GM19324 (cell line): ENCODE measurements at regions not wholly inside any gene's neighbourhood (a gene's known extent, or its start where the extent isn't known, plus 50 kb on each side); places are given as distances from the start of the nearest gene placed in this dataset.
"Not testable (repeated sequence)": the region's sequence is repeated elsewhere in the genome, so short reads cannot be mapped to it uniquely, and the experiment has no call there.

Experiments
- ATAC-seq: cut with Tn5 transposase; IDR thresholded peaks from one replicate; pipeline ENCODE4 v1.9.1; 2021; ENCODE audit warnings: mild to moderate bottlenecking, moderate library complexity; ENCODE audit not compliant: unreplicated experiment, low FRiP score

- not testable (repeated sequence) for ATAC-seq
Measured at GRCh38 chr15:22665059-22665702, 121.3 kb upstream of the NIPA1 start.

- ATAC-seq = not testable (repeated sequence)
Measured at GRCh38 chr15:22665711-22666110, 120.7 kb upstream of the NIPA1 start.

- not testable (repeated sequence) for ATAC-seq
Measured at GRCh38 chr15:22684786-22685185, 101.7 kb upstream of the NIPA1 start.

GRCh38 chr15:22699881-22700280 is 86.6 kb upstream of the NIPA1 start:
- not testable (repeated sequence) for ATAC-seq

GRCh38 chr15:22710831-22711341 is 75.6 kb upstream of the NIPA1 start:
- not testable (repeated sequence) for ATAC-seq

GRCh38 chr15:22713933-22714332 is 72.5 kb upstream of the NIPA1 start:
- not testable (repeated sequence) for ATAC-seq

GRCh38 chr15:22714358-22715132 is 71.9 kb upstream of the NIPA1 start:
- ATAC-seq = not testable (repeated sequence)

GRCh38 chr15:22715133-22715845 is 71.2 kb upstream of the NIPA1 start:
- not testable (repeated sequence) for ATAC-seq

GRCh38 chr15:22719980-22720379 is 66.5 kb upstream of the NIPA1 start:
- not testable (repeated sequence) for ATAC-seq

- ATAC-seq = not testable (repeated sequence)
Measured at GRCh38 chr15:22726104-22726503, 60.3 kb upstream of the NIPA1 start.

GRCh38 chr15:22735067-22735466 is 51.4 kb upstream of the NIPA1 start:
- ATAC-seq = not testable (repeated sequence)

GRCh38 chr15:22735781-22736180 is 50.7 kb upstream of the NIPA1 start:
- no peak for ATAC-seq

GRCh38 chr15:22736200-22736599 is 50.2 kb upstream of the NIPA1 start:
- not testable (repeated sequence) for ATAC-seq
